GM18873 (cell line): ENCODE measurements at regions not wholly inside any gene's neighbourhood (a gene's known extent, or its start where the extent isn't known, plus 50 kb on each side); places are given as distances from the start of the nearest gene placed in this dataset.

Source experiments
- ATAC-seq: cut with Tn5 transposase; IDR thresholded peaks from one replicate; pipeline ENCODE4 v1.9.1; 2021; ENCODE audit warnings: mild to moderate bottlenecking, moderate library complexity, moderate number of reproducible peaks; ENCODE audit not compliant: unreplicated experiment, low FRiP score

DNA sequence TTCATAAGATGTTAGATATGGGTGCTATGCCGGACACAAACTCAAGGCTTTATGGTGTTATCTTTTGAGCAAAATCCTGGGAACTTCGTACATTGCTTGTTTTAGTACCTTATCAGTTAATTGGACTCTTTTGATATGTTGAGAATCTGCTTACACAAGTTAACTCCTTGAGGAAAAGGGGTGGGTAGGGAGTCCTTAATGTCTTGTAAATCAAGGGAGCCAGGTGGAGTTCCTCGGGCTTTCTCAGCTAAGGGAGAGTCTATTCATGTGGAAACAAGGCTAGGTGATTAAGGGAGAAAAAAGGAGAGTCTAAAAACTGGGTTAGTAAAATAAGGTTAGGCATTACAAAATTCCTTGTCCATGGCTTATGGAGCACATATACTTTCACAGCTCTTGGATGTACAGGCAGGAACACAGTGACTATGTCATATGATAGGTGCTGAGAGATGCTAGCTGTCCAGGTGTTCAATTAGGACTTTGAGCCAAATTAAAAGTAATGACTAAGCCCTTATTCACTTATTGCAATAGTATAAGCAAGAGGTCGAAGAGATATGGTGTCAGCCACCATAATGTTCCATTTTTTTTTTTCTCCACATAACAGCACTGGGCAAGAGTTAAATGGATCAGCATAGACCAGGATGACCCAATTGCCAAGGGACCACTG, 59.5 kb upstream of the DYNAP start:
- ATAC-seq = no peak

DNA sequence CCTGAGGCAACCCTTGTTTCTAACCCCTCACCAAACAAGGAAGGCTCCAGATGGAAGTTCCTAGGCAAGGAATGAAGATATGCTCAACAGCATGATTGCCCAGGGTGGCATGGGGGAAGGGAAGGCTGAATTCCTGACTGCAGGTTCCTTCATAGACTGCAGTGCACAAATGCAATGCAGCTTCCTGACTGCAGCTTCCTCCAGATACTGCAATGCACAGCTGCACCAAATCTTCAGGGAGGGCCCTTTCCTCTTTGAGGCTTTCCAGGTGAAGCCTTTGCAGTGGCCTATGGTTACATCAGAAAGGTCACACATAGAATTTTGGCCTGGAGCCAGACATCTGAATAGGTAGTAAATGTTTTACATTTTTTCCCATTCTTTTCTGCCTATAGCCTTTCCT, 58.8 kb upstream of the DYNAP start:
- ATAC-seq = no peak

DNA sequence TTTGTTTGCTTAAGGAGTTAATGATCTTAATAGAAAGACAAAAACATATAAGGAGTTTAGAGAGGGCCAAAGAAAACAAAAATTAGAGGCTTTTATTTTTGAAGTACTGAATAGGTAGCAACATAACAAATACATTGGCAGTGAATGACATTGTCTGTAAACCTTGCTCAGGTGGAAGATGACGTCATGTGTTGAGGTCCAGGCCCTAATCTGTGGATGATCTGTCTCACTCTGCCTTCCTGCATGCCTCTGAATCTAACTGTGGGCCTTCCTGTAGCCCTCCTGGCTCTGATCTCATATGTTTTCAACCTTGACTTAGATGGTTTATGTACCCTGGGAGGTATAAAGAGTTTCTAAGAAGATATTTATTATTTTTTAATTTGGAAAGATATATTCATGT, 58.1 kb upstream of the DYNAP start:
- ATAC-seq = no peak
